GM21737 (cell line): ENCODE measurements at regions not wholly inside any gene's neighbourhood (a gene's known extent, or its start where the extent isn't known, plus 50 kb on each side); places are given as distances from the start of the nearest gene placed in this dataset.
"Not testable (repeated sequence)": the region's sequence is repeated elsewhere in the genome, so short reads cannot be mapped to it uniquely, and the experiment has no call there.

Source experiments
- ATAC-seq: cut with Tn5 transposase; IDR thresholded peaks from one replicate; pipeline ENCODE4 v1.9.1; 2021; ENCODE audit warnings: mild to moderate bottlenecking, moderate library complexity; ENCODE audit not compliant: unreplicated experiment

- not testable (repeated sequence) for ATAC-seq
Observed at GRCh38 chr22:25348996-25349395, 129.6 kb downstream of the CRYBB2 start.

GRCh38 chr22:25350551-25350971 is 131.1 kb downstream of the CRYBB2 start:
- ATAC-seq: no peak

- no peak for ATAC-seq
Observed at GRCh38 chr22:25351631-25352293, 132.3 kb downstream of the CRYBB2 start.

GRCh38 chr22:25352294-25352680 is 132.8 kb downstream of the CRYBB2 start:
- ATAC-seq: no peak

GRCh38 chr22:25353516-25354445 is 134.3 kb downstream of the CRYBB2 start:
- ATAC-seq: no peak

- no peak for ATAC-seq
Observed at GRCh38 chr22:25354456-25354855, 135.0 kb downstream of the CRYBB2 start.

GRCh38 chr22:25357132-25357455 is 137.7 kb downstream of the CRYBB2 start:
- no peak for ATAC-seq

- ATAC-seq: no peak
Observed at GRCh38 chr22:25357606-25358420, 138.4 kb downstream of the CRYBB2 start.

GRCh38 chr22:25358421-25359170 is 139.2 kb downstream of the CRYBB2 start:
- ATAC-seq: no peak

- no peak for ATAC-seq
Observed at GRCh38 chr22:25359601-25360261, 140.3 kb downstream of the CRYBB2 start.

GRCh38 chr22:25360411-25360810 is 141.0 kb downstream of the CRYBB2 start:
- no peak for ATAC-seq

GRCh38 chr22:25360891-25361645 is 141.6 kb downstream of the CRYBB2 start:
- ATAC-seq: no peak

- ATAC-seq: no peak
Observed at GRCh38 chr22:25361899-25362214, 142.4 kb downstream of the CRYBB2 start.

GRCh38 chr22:25362215-25362882 is 142.9 kb downstream of the CRYBB2 start:
- no peak for ATAC-seq

- no peak for ATAC-seq
Observed at GRCh38 chr22:25362883-25363240, 143.4 kb downstream of the CRYBB2 start.

- ATAC-seq: no peak
Observed at GRCh38 chr22:25363474-25363873, 144.0 kb downstream of the CRYBB2 start.

GRCh38 chr22:25364281-25364680 is 144.8 kb downstream of the CRYBB2 start:
- no peak for ATAC-seq

- ATAC-seq: no peak
Observed at GRCh38 chr22:25364736-25365241, 145.3 kb downstream of the CRYBB2 start.
